ENCODE measurements at regions not wholly inside any gene's neighbourhood (a gene's known extent, or its start where the extent isn't known, plus 50 kb on each side); places are given as distances from the start of the nearest gene placed in this dataset.
"Not testable (repeated sequence)": the region's sequence is repeated elsewhere in the genome, so short reads cannot be mapped to it uniquely, and the experiment has no call there.

DNA sequence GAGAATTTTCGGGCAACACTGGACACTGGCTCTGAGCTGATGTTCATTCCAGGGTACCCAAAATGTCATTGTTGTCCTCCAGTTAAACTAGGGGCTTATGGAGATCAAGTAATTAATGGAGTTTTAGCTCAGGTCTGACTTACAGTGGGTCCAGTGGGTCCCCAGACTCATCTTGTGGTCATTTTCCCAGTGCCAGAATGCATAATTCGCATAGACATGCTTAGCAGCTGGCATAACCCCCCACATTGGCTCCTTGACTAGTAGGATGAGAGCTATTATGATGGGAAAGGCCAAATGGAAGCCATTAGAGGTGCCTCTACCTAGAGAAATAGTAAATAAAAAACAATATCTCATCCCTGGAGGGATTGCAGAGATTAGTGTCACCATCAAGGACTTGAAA lies 818.9 kb downstream of the TMTC2 start:
- H3K36me3 ChIP-seq (ENCODE audit: control insufficient read depth, insufficient read depth, low read length), result no peaks in the 10 kb centered on the region
- no peak overlapping the region for H3K4me3 ChIP-seq (ENCODE audit: low read length)

DNA sequence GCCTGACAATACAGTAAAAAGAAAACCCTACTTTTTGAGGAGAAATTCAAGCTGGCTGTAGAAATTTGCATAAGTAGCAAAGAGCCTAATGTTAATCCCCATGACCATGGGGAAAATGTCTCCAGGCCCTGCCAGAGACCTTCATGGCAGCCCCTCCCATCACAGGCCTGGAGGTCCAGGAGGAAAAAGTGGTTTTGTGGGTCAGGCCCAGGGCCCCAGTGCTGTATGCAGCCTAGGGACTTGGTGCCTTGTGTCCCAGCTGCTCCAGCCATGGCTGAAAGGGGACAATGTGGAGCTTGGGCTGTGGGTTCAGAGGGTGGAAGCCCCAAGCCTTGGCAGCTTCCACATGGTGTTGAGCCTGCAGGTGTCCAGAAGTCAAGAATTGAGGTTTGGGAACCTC lies 813.2 kb downstream of the TMTC2 start:
- H3K9me3 ChIP-seq (ENCODE audit: control insufficient read depth, insufficient read depth, low read length); intact Hi-C loops (cut with micrococcal nuclease); H3K27me3 Mint-ChIP-seq (ENCODE audit: low read depth in 2 of 2); H3K4me3 ChIP-seq (ENCODE audit: low read length); H3K4me3 Mint-ChIP-seq; H3K27ac Mint-ChIP-seq; H3K27ac ChIP-seq (ENCODE audit: low read length); ATAC-seq; H3K4me1 ChIP-seq (ENCODE audit: control insufficient read depth, insufficient read depth, low read length); H3K4me1 Mint-ChIP-seq; H3K36me3 Mint-ChIP-seq; H3K36me3 ChIP-seq (ENCODE audit: control insufficient read depth, insufficient read depth, low read length); H3K27me3 ChIP-seq (ENCODE audit: control insufficient read depth, insufficient read depth, low read length); DNase-seq: not testable (repeated sequence)
- peaks cover 6 to 17% of the 10 kb centered on the region in 2 donors for H3K9me3 Mint-ChIP-seq

More for the DNA sequence above, 818.9 kb downstream of the TMTC2 start:
- Mint-ChIP-seq H3K27ac (no peak overlapping the region), H3K9me3 (peaks cover 3 to 17% of the 10 kb centered on the region in 2 donors), H3K4me3 (no peak overlapping the region), H3K27me3 (ENCODE audit: low read depth in 2 of 2) (no peaks in the 10 kb centered on the region), H3K4me1 (no peaks in the 10 kb centered on the region), H3K36me3 (no peaks in the 10 kb centered on the region)
- Histone ChIP-seq H3K9me3 (ENCODE audit: control insufficient read depth, insufficient read depth, low read length) (peaks cover 3% of the 10 kb centered on the region), H3K4me1 (ENCODE audit: control insufficient read depth, insufficient read depth, low read length) (no peaks in the 10 kb centered on the region), H3K27ac (ENCODE audit: low read length) (no peak overlapping the region), H3K27me3 (ENCODE audit: control insufficient read depth, insufficient read depth, low read length) (no peaks in the 10 kb centered on the region)
- intact Hi-C loops (cut with micrococcal nuclease), result no loop called here
- WGBS (ENCODE audit: insufficient coverage), result 57% methylated on average over 2 of the region's 2 CpGs
- TF ChIP-seq CTCF (IDR thresholded peaks at IDR 0.05), result no peak
- no peak for ATAC-seq
- no peak for DNase-seq

DNA sequence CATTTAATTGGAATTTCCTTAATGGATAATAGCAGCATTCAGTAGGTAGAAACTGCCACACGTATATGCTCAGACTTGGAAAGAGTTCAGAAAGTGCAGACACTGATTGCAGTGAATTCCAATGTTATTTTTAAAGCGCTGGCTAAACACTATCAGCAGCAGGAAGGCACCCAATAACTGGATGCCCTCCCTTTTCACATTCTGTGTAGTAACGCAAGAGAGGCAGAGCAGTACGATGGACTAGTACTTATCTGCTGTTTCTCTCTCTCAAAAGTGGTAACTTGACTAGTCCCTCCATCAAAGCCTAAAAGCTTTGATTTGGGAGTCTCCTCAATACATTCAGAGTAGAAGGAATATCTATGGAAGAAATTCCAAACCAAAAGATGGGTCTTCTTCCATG lies 791.0 kb downstream of the TMTC2 start:
- Mint-ChIP-seq H3K9me3 (peaks cover 2 to 9% of the 10 kb centered on the region in 2 donors), H3K4me3 (no peak overlapping the region), H3K27ac (no peak overlapping the region), H3K36me3 (no peaks in the 10 kb centered on the region), H3K27me3 (ENCODE audit: low read depth in 2 of 2) (no peaks in the 10 kb centered on the region), H3K4me1 (no peaks in the 10 kb centered on the region)
- Histone ChIP-seq H3K9me3 (ENCODE audit: control insufficient read depth, insufficient read depth, low read length) (no peaks in the 10 kb centered on the region), H3K27ac (ENCODE audit: low read length) (no peak overlapping the region), H3K4me1 (ENCODE audit: control insufficient read depth, insufficient read depth, low read length) (no peaks in the 10 kb centered on the region), H3K4me3 (ENCODE audit: low read length) (no peak overlapping the region), H3K36me3 (ENCODE audit: control insufficient read depth, insufficient read depth, low read length) (no peaks in the 10 kb centered on the region), H3K27me3 (ENCODE audit: control insufficient read depth, insufficient read depth, low read length) (no peaks in the 10 kb centered on the region)
- no peak for TF ChIP-seq CTCF (IDR thresholded peaks at IDR 0.05)
- ATAC-seq (no peak), DNase-seq (no peak)
- 66% methylated on average over 4 of the region's 4 CpGs for WGBS (ENCODE audit: insufficient coverage)
- intact Hi-C loops (cut with micrococcal nuclease), result no loop called here

DNA sequence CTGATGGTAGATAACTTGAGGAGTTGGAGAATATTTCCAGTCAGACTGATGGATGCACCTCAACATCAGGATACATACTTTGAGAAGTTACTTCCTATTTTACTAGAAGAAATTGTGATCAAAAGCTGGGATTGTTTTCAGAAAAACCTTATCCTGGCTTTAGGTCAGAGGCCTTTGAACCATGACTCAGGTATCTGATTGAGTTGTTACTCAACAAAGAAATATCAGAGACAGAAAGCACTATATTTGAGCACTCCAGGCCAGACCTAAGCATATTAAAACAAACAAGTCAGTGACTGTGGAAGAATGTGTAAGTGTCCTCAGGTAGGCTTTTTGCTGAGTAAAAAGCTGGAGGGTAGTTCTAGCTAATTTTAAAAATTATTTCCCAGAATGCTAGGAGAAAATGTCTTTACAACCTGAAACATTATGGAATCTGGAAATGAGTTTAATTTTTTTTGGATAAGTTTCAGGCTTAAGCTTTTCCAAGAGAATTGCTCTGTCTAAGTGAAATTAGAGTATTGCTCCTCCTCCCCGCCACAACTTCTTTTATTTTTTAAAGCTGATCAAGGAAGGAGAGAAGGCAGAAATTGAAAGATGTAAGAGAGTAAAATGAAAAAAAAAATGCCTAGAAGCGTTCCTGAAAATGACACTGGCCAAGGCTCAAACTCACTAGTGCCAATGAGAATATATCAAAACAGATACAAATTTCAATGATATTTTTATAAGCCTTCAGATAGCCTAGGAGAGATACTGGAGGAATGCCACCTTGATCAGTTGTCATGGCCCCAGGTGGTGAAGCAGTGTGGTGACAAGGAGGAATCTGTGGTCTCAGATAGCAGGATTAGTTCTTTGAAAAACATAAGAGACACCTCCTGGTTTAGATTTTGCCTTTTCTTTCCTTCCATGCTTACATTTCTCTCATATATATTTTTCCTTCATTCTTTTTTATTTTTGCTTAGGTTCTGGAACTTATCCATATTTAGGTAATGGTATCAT lies 790.3 kb downstream of the TMTC2 start:
- peaks cover 2 to 12% of the 10 kb centered on the region in 2 donors for H3K9me3 Mint-ChIP-seq
- H3K4me3 ChIP-seq (ENCODE audit: low read length), result no peak overlapping the region
- H3K4me1 Mint-ChIP-seq, result no peaks in the 10 kb centered on the region
- no peaks in the 10 kb centered on the region for H3K36me3 ChIP-seq (ENCODE audit: control insufficient read depth, insufficient read depth, low read length)
- H3K27me3 Mint-ChIP-seq (ENCODE audit: low read depth in 2 of 2), result no peaks in the 10 kb centered on the region
- H3K36me3 Mint-ChIP-seq, result no peaks in the 10 kb centered on the region
- no peak for TF ChIP-seq CTCF (IDR thresholded peaks at IDR 0.05)
- WGBS (ENCODE audit: insufficient coverage), result 90% methylated on average over 1 of the region's 2 CpGs
- H3K27ac ChIP-seq (ENCODE audit: low read length), result no peak overlapping the region
- ATAC-seq (no peak), DNase-seq (no peak)
- no peaks in the 10 kb centered on the region for H3K4me1 ChIP-seq (ENCODE audit: control insufficient read depth, insufficient read depth, low read length)
- no peak overlapping the region for H3K4me3 Mint-ChIP-seq
- H3K27me3 ChIP-seq (ENCODE audit: control insufficient read depth, insufficient read depth, low read length), result no peaks in the 10 kb centered on the region
- H3K27ac Mint-ChIP-seq, result no peak overlapping the region
- no peaks in the 10 kb centered on the region for H3K9me3 ChIP-seq (ENCODE audit: control insufficient read depth, insufficient read depth, low read length)
- intact Hi-C loops (cut with micrococcal nuclease), result no loop called here

Data from natural killer cell (primary cell).